H1 (cell line): ENCODE measurements at regions not wholly inside any gene's neighbourhood (a gene's known extent, or its start where the extent isn't known, plus 50 kb on each side); places are given as distances from the start of the nearest gene placed in this dataset.

Experiments
- ASH2L ChIP-seq: fragments of 200-600, 300-600 bp; sonication (generic); IDR thresholded peaks from one replicate; pipeline ENCODE4 v1.7.1; 2017; ENCODE audit warnings: low read length
- BRCA1 ChIP-seq: IDR thresholded peaks from 2 replicates; pipeline ENCODE4 v1.6.1; 2012; ENCODE audit warnings: low read depth, low read length, improper control_type of control experiment
- CHD1 ChIP-seq: IDR thresholded peaks from 2 replicates; pipeline ENCODE4 v1.6.1; 2012; ENCODE audit warnings: low read depth, low read length, improper control_type of control experiment
- CTCF ChIP-seq, 3 experiments: IDR thresholded peaks; 1 replicate in 2 of 3; 2 replicates in 1 of 3; pipeline versions ENCODE4 v1.5.1 to v1.6.1; 2011; ENCODE audit warnings: low read length in 3 of 3, mild to moderate bottlenecking in 3 of 3, inconsistent platforms in 2 of 3, low read depth in 1 of 3, moderate library complexity in 1 of 3; ENCODE audit not compliant: insufficient read depth in 1 of 3; ENCODE audit errors: control extremely low read depth in 1 of 3
- EZH2 ChIP-seq: fragments of 200-600 bp; sonication (generic); IDR thresholded peaks from 2 replicates; pipeline ENCODE4 v1.7.1; 2012; ENCODE audit warnings: low read depth, mild to moderate bottlenecking, moderate library complexity, low read length, inconsistent platforms; ENCODE audit not compliant: severe bottlenecking
- GABPA ChIP-seq: IDR thresholded peaks from 2 replicates; pipeline ENCODE4 v1.6.1; 2011; ENCODE audit warnings: mild to moderate bottlenecking, low read length, moderate library complexity, borderline replicate concordance; ENCODE audit not compliant: insufficient read depth
- POLR2A ChIP-seq, 2 experiments: IDR thresholded peaks; 1 replicate in 1 of 2; 2 replicates in 1 of 2; pipeline ENCODE4 v1.6.1; 2011; ENCODE audit warnings: low read depth in 2 of 2, low read length in 2 of 2, mild to moderate bottlenecking in 2 of 2; ENCODE audit errors: control extremely low read depth in 1 of 2
- POLR2AphosphoS5 ChIP-seq: IDR thresholded peaks from 2 replicates; pipeline ENCODE4 v1.6.1; 2011; ENCODE audit warnings: low read depth, low read length
- RNF2 ChIP-seq: fragments of 200-900, 300-1000 bp; sonication (generic); IDR thresholded peaks from 2 replicates; pipeline ENCODE4 v1.7.1; 2016; ENCODE audit warnings: borderline replicate concordance, low read depth, mild to moderate bottlenecking, antibody characterized with exemption, low read length; ENCODE audit not compliant: poor library complexity, severe bottlenecking; ENCODE audit errors: missing control alignments
- SIN3A ChIP-seq, 2 experiments: IDR thresholded peaks in 1 of 2; conservative IDR thresholded peaks in 1 of 2; 2 replicates each; pipeline ENCODE4 v1.6.1; 2011 to 2012; ENCODE audit warnings: low read length in 2 of 2, improper control_type of control experiment in 1 of 2, low read depth in 1 of 2, mild to moderate bottlenecking in 1 of 2

- no peak for TF ChIP-seq SIN3A (conservative IDR thresholded peaks at IDR 0.05 in 1 of 2, IDR thresholded peaks at IDR 0.05 in 1 of 2; ENCODE audit: low read depth in 1 of 2, low read length in 2 of 2)
- no peak for TF ChIP-seq BRCA1
- TF ChIP-seq CTCF (IDR thresholded peaks at IDR 0.05; ENCODE audit: control extremely low read depth in 1 of 3, insufficient read depth in 1 of 3, low read depth in 1 of 3, low read length in 3 of 3): no peak
- no peak for TF ChIP-seq GABPA
- TF ChIP-seq RNF2: no peak
- TF ChIP-seq ASH2L: no peak
- TF ChIP-seq POLR2A (IDR thresholded peaks at IDR 0.05; ENCODE audit: control extremely low read depth in 1 of 2, low read depth in 2 of 2, low read length in 2 of 2): no peak
- no peak for TF ChIP-seq EZH2
- TF ChIP-seq POLR2AphosphoS5: no peak
- TF ChIP-seq CHD1: no peak
These were observed 64.5 kb upstream of the TP63 start for GRCh38 chr3:189566550-189567130.
